ENCODE measurements at regions not wholly inside any gene's neighbourhood (a gene's known extent, or its start where the extent isn't known, plus 50 kb on each side); places are given as distances from the start of the nearest gene placed in this dataset.

- TF ChIP-seq MXI1 (IDR thresholded peaks at IDR 0.05; ENCODE audit: low read depth, low read length) (no peak), GATA2 (CRISPR knock-in tag; IDR thresholded peaks at IDR 0.05) (no peak), LARP7 (IDR thresholded peaks at IDR 0.05) (no peak), NCOR1 (IDR thresholded peaks at IDR 0.05) (no peak), PHF8 (IDR thresholded peaks at IDR 0.05; ENCODE audit: borderline replicate concordance, low read length) (no peak), HDGF (IDR thresholded peaks at IDR 0.05) (no peak), STAT5B (CRISPR knock-in tag; IDR thresholded peaks at IDR 0.05) (no peak), ESRRA (IDR thresholded peaks at IDR 0.05; ENCODE audit: borderline replicate concordance, low read depth) (no peak), POLR2A (conservative IDR thresholded peaks at IDR 0.05) (no peak), SETDB1 (IDR thresholded peaks at IDR 0.05; ENCODE audit: low read length) (no peak), TAF1 (IDR thresholded peaks at IDR 0.05; ENCODE audit: control insufficient read depth, extremely low read depth, insufficient read depth, low read length, severe bottlenecking) (no peak), MYNN (IDR thresholded peaks at IDR 0.05) (no peak), MYNN (CRISPR knock-in tag; IDR thresholded peaks at IDR 0.05) (no peak)
- TF ChIP-seq, protein P1, sequence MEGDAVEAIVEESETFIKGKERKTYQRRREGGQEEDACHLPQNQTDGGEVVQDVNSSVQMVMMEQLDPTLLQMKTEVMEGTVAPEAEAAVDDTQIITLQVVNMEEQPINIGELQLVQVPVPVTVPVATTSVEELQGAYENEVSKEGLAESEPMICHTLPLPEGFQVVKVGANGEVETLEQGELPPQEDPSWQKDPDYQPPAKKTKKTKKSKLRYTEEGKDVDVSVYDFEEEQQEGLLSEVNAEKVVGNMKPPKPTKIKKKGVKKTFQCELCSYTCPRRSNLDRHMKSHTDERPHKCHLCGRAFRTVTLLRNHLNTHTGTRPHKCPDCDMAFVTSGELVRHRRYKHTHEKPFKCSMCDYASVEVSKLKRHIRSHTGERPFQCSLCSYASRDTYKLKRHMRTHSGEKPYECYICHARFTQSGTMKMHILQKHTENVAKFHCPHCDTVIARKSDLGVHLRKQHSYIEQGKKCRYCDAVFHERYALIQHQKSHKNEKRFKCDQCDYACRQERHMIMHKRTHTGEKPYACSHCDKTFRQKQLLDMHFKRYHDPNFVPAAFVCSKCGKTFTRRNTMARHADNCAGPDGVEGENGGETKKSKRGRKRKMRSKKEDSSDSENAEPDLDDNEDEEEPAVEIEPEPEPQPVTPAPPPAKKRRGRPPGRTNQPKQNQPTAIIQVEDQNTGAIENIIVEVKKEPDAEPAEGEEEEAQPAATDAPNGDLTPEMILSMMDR (IDR thresholded peaks at IDR 0.05 in 2 of 3, conservative IDR thresholded peaks at IDR 0.05 in 1 of 3; ENCODE audit: insufficient read depth in 2 of 3, low read depth in 1 of 3, low read length in 3 of 3): no peak
Observed at GRCh38 chr16:35572186-35572585, 2112.8 kb downstream of the TP53TG3F start.

All from K562 (cell line).